Cardiac fibroblast (primary cell): ENCODE measurements at regions not wholly inside any gene's neighbourhood (a gene's known extent, or its start where the extent isn't known, plus 50 kb on each side); places are given as distances from the start of the nearest gene placed in this dataset.

Experiments used
- DNase-seq, 2 donors: peaks; one replicate each; pipeline versions ENCODE4 v3.0.0 to v3.0.0-alpha.2; 2010; ENCODE audit warnings: low read depth in 2 of 2
- H3K4me3 ChIP-seq, 2 donors: replicated peaks in 1 of 2; 1 replicate in 1 of 2; 2 replicates in 1 of 2; pipeline ENCODE4 v1.5.1; 2011; ENCODE audit warnings: low read depth in 2 of 2, low read length in 2 of 2, mild to moderate bottlenecking in 2 of 2, moderate library complexity in 1 of 2
- CTCF ChIP-seq: IDR thresholded peaks from one replicate; pipeline ENCODE4 v1.5.1; 2011; ENCODE audit warnings: low read depth, mild to moderate bottlenecking, low read length, inconsistent platforms

- TF ChIP-seq CTCF: no peak
- no peak for DNase-seq
Observed at GRCh38 chr20:57759724-57760123, 49.9 kb upstream of the PMEPA1 start.

More at GRCh38 chr20:57759724-57760123, 49.9 kb upstream of the PMEPA1 start:
- no peak overlapping the region for H3K4me3 ChIP-seq
